K562 (cell line): ENCODE measurements at regions not wholly inside any gene's neighbourhood (a gene's known extent, or its start where the extent isn't known, plus 50 kb on each side); places are given as distances from the start of the nearest gene placed in this dataset.
"Not testable (repeated sequence)": the region's sequence is repeated elsewhere in the genome, so short reads cannot be mapped to it uniquely, and the experiment has no call there.

Experiments used
- ATAC-seq: fragments of 200-7000 bp; cut with Tn5 transposase; 3 replicates; pipeline ENCODE4 v1.9.1; 2020; ENCODE audit warnings: moderate library complexity
- BruUV-seq: library from RNA; stranded (reverse); fragments of 400-500 nt; replicated peaks from 2 replicates; lab custom pipeline; 2021; lab: Mats Ljungman, UMichigan
- CTCF ChIA-PET: fragments of 300-600 bp; formaldehyde crosslinking; extraction: SDS; loops from one replicate; lab custom pipeline; 2021; ENCODE audit warnings: low intra/inter-chr PET ratio; lab: Yijun Ruan, JAX
- POLR2A ChIA-PET: fragments of 300-600, 350-650 bp; sonication (Branson Sonifier 250); formaldehyde crosslinking; extraction: SDS; loops from one replicate; lab custom pipeline; 2021; ENCODE audit warnings: antibody characterized with exemption, inconsistent platforms; lab: Yijun Ruan, JAX
- DNase-seq, 4 experiments: peaks; one replicate each; pipeline versions ENCODE4 v3.0.0 to v3.0.0-alpha.2; 2011 to 2018; ENCODE audit warnings: low spot score in 3 of 4, mixed read lengths in 3 of 4; ENCODE audit errors: extremely low read depth in 1 of 4
- FAIRE-seq: peaks from 2 replicates; lab custom pipeline; 2011; peaks lifted over from hg19 to GRCh38; lab: Jason Lieb, UNC
- H2AFZ ChIP-seq: 2 replicates; pipeline ENCODE4 v1.6.0; 2011; ENCODE audit warnings: low read depth, low read length, control low read depth, inconsistent platforms
- H3K27ac ChIP-seq: fragments of 200-600 bp; 3 replicates; pipeline ENCODE4 v1.8.0; 2011; ENCODE audit warnings: low read depth, mild to moderate bottlenecking, control low read depth, inconsistent platforms, low read length, moderate library complexity, mixed read lengths; ENCODE audit errors: extremely low read depth
- H3K27me3 ChIP-seq, 2 experiments: fragments of 300-600 bp in 1 of 2; 2 replicates in 1 of 2; 3 replicates in 1 of 2; pipeline versions ENCODE4 v1.6.0 to v1.8.0; 2011; ENCODE audit warnings: inconsistent platforms in 2 of 2, low read length in 2 of 2, mild to moderate bottlenecking in 1 of 2, mixed read lengths in 1 of 2, moderate library complexity in 1 of 2; ENCODE audit not compliant: control insufficient read depth in 2 of 2, insufficient read depth in 2 of 2
- H3K36me3 ChIP-seq: fragments of 300-600 bp; 3 replicates; pipeline ENCODE4 v1.8.0; 2011; ENCODE audit warnings: mild to moderate bottlenecking, low read length, inconsistent platforms; ENCODE audit not compliant: control insufficient read depth, insufficient read depth
- H3K4me1 ChIP-seq, 2 experiments: fragments of 200-600 bp in 1 of 2; replicated peaks in 1 of 2; 2 replicates in 1 of 2; 3 replicates in 1 of 2; pipeline versions ENCODE4 v1.5.1 to v1.8.0; 2011; ENCODE audit warnings: inconsistent platforms in 2 of 2, low read length in 2 of 2, mild to moderate bottlenecking in 1 of 2, mixed read lengths in 1 of 2, moderate library complexity in 1 of 2; ENCODE audit not compliant: control insufficient read depth in 2 of 2, insufficient read depth in 2 of 2
- H3K4me2 ChIP-seq: 2 replicates; pipeline ENCODE4 v1.6.1; 2011; ENCODE audit warnings: low read length, control low read depth, inconsistent platforms, mixed read lengths; ENCODE audit not compliant: insufficient read depth
- H3K4me3 ChIP-seq: fragments of 200-600 bp; sonication (generic), shearing (Covaris generic); 2 replicates; pipeline ENCODE4 v1.5.1; 2016; ENCODE audit warnings: control low read depth, inconsistent platforms
- H3K79me2 ChIP-seq: fragments of 200-600 bp; 3 replicates; pipeline ENCODE4 v1.8.0; 2011; ENCODE audit warnings: low read length, inconsistent platforms; ENCODE audit not compliant: control insufficient read depth, insufficient read depth
- H3K9ac ChIP-seq, 2 experiments: 2 replicates each; pipeline versions ENCODE4 v1.6.0 to v1.6.1; 2011; ENCODE audit warnings: low read depth in 2 of 2, low read length in 2 of 2, control low read depth in 1 of 2, inconsistent platforms in 1 of 2, mild to moderate bottlenecking in 1 of 2, mixed read lengths in 1 of 2; ENCODE audit not compliant: insufficient read depth in 1 of 2
- H3K9me1 ChIP-seq: one replicate; pipeline ENCODE4 v1.6.0; 2011; ENCODE audit warnings: inconsistent platforms, mild to moderate bottlenecking, low read length, moderate library complexity; ENCODE audit not compliant: control insufficient read depth, insufficient read depth
- H3K9me3 ChIP-seq: replicated peaks from 2 replicates; pipeline ENCODE4 v1.5.1; 2011; ENCODE audit warnings: low read depth, low read length, inconsistent platforms; ENCODE audit not compliant: control insufficient read depth, insufficient read depth
- H4K20me1 ChIP-seq: replicated peaks from 2 replicates; pipeline ENCODE4 v1.6.1; 2011; ENCODE audit warnings: low read length, inconsistent platforms, mixed read lengths; ENCODE audit not compliant: control insufficient read depth, insufficient read depth
- ATF2 ChIP-seq: sonication (generic); formaldehyde crosslinking; IDR thresholded peaks from 2 replicates; pipeline ENCODE4 v1.8.1; 2022; ENCODE audit warnings: missing genetic modification reagents
- ATF3 ChIP-seq, 2 experiments: fragments of 450-650 bp in 1 of 2; sonication (generic) in 1 of 2; formaldehyde crosslinking in 1 of 2; IDR thresholded peaks in 1 of 2; conservative IDR thresholded peaks in 1 of 2; 2 replicates each; pipeline versions ENCODE4 v1.6.1 to v1.8.1; 2016 to 2023; ENCODE audit warnings: mild to moderate bottlenecking in 2 of 2, moderate library complexity in 2 of 2, inconsistent platforms in 1 of 2, missing genetic modification reagents in 1 of 2
- CREB3L1 ChIP-seq: fragments of 450-650 bp; IDR thresholded peaks from 2 replicates; pipeline ENCODE4 v1.6.1; 2014; ENCODE audit warnings: low read depth, mild to moderate bottlenecking, moderate library complexity, borderline replicate concordance
- IRF9 ChIP-seq: fragments of 450-650 bp; IDR thresholded peaks from 2 replicates; pipeline ENCODE4 v1.6.1; 2016; ENCODE audit warnings: missing biosample characterization, missing genetic modification characterization
- MEIS2 ChIP-seq: fragments of 450-650 bp; IDR thresholded peaks from 2 replicates; pipeline ENCODE4 v1.6.1; 2014; ENCODE audit warnings: mild to moderate bottlenecking; ENCODE audit not compliant: partially characterized antibody
- POLR2AphosphoS5 ChIP-seq: IDR thresholded peaks from 2 replicates; pipeline ENCODE4 v1.6.1; 2011; ENCODE audit warnings: mild to moderate bottlenecking, low read depth, low read length, moderate library complexity; ENCODE audit not compliant: control insufficient read depth, insufficient read depth
- SUPT5H ChIP-seq: fragments of 450-650 bp; IDR thresholded peaks from 2 replicates; pipeline ENCODE4 v1.6.1; 2016
- ZNF778 ChIP-seq: fragments of 450-650 bp; formaldehyde crosslinking; IDR thresholded peaks from 2 replicates; pipeline ENCODE4 v1.4.0; 2020; ENCODE audit warnings: mild to moderate bottlenecking, moderate library complexity
- WGBS: fragments of 100-300 bp; shearing (Covaris generic); methylation state at CpG from one replicate; pipeline ENCODE4 v1.1.6; 2016; ENCODE audit warnings: low coverage, mixed read lengths; ENCODE audit not compliant: insufficient coverage; ENCODE audit errors: missing lambda C conversion rate; 5-methylcytosine and 5-hydroxymethylcytosine counted together
- in situ Hi-C: fragments of 300-500 bp; cut with MboI; formaldehyde crosslinking; loops from 4 replicates; pipeline ENCODE4 v1.15.0; 2018; ENCODE audit warnings: inconsistent platforms, mixed read lengths
- intact Hi-C: fragments of 100-400 bp; cut with micrococcal nuclease; formaldehyde crosslinking; loops from 2 replicates; pipeline ENCODE4 v1.14.2; 2022

GRCh38 chr14:30020687-30021086 is 93.0 kb upstream of the PRKD1 start (continued):
- TF ChIP-seq MEIS2: no peak

GRCh38 chr14:30023350-30023749 is 95.7 kb upstream of the PRKD1 start:
- in situ Hi-C loops: loop anchor here (25.0 kb wide), 1 partner anchor 461 kb away; no protein-coding TSS in a partner anchor
- not testable (repeated sequence) for H3K9me3 ChIP-seq

GRCh38 chr14:30034152-30034551 is 106.5 kb upstream of the PRKD1 start:
- no peaks in the 10 kb centered on the region for H4K20me1 ChIP-seq
- H3K4me3 ChIP-seq: no peak overlapping the region
- H3K4me2 ChIP-seq: no peak overlapping the region
- H3K79me2 ChIP-seq: no peaks in the 10 kb centered on the region
- BruUV-seq: no TSS peak
- POLR2A ChIA-PET: no interaction called here
- no peaks in the 10 kb centered on the region for H3K9me1 ChIP-seq
- no peak overlapping the region for H3K9ac ChIP-seq
- H3K9me3 ChIP-seq: no peaks in the 10 kb centered on the region
- H3K27ac ChIP-seq: no peak overlapping the region
- intact Hi-C loops: no loop called here
- WGBS: 0% methylated on average over 1 of the region's 1 CpG
- H3K4me1 ChIP-seq: no peaks in the 10 kb centered on the region
- no peak for ATAC-seq
- FAIRE-seq: no peak
- DNase-seq: no peak
- no peaks in the 10 kb centered on the region for H3K36me3 ChIP-seq
- CTCF ChIA-PET: no interaction called here
- in situ Hi-C loops: no loop called here
- H3K27me3 ChIP-seq: no peaks in the 10 kb centered on the region
- no peak overlapping the region for H2AFZ ChIP-seq
- TF ChIP-seq ATF3 (IDR thresholded peaks at IDR 0.05): no peak
- TF ChIP-seq ATF3 (CRISPR knock-in tag; conservative IDR thresholded peaks at IDR 0.05): no peak
- TF ChIP-seq ATF2 (CRISPR knock-in tag): no peak
- no peak for TF ChIP-seq SUPT5H
- TF ChIP-seq IRF9 (tag): no peak
- no peak for TF ChIP-seq CREB3L1
- TF ChIP-seq POLR2AphosphoS5: no peak
- no peak for TF ChIP-seq ZNF778

More at GRCh38 chr14:30023350-30023749, 95.7 kb upstream of the PRKD1 start:
- H3K79me2 ChIP-seq, H3K9me1 ChIP-seq, CTCF ChIA-PET, ATAC-seq, H3K27me3 ChIP-seq, H3K4me3 ChIP-seq, H3K4me2 ChIP-seq, POLR2A ChIA-PET, BruUV-seq, H3K27ac ChIP-seq, FAIRE-seq, H4K20me1 ChIP-seq, H2AFZ ChIP-seq, H3K36me3 ChIP-seq, intact Hi-C loops, H3K9ac ChIP-seq, H3K4me1 ChIP-seq, DNase-seq: not testable (repeated sequence)
- 5% methylated on average over 5 of the region's 5 CpGs for WGBS
